Erythroblast (primary cell): ENCODE measurements at regions not wholly inside any gene's neighbourhood (a gene's known extent, or its start where the extent isn't known, plus 50 kb on each side); places are given as distances from the start of the nearest gene placed in this dataset.

Source experiments
- DNase-seq, 2 experiments: peaks; one replicate each; lab custom pipeline; 2025; lab: John Stamatoyannopoulos, UW
- GATA1 ChIP-seq: IDR thresholded peaks from 2 replicates; pipeline ENCODE4 v1.6.1; 2011; ENCODE audit warnings: low read depth, mild to moderate bottlenecking, control low read depth, low read length, moderate library complexity
- POLR2A ChIP-seq: IDR thresholded peaks from 2 replicates; pipeline ENCODE4 v1.6.1; 2011; ENCODE audit warnings: mild to moderate bottlenecking, low read length

DNA sequence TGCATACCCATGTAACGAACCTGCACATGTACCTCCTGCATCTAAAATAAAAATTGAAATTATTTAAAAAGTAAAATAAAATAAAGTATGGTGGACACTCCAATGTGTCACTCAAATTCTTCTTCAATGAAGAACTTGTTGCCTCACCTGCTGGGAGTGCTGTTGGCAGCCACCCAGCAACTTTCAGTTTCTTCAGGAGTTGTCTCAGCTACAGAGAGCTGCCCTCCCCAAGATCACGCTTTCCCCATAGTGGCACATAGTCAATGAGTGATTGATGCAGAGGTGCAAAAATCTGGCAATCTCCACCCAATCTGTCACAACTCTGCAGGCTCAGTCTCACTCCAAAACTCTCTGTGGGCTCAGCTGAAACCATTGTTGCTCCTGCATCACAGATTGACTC, 92.3 kb upstream of the C11orf87 start:
- TF ChIP-seq POLR2A (no peak), GATA1 (no peak)
- no peak for DNase-seq

- no peak for DNase-seq
- TF ChIP-seq POLR2A (no peak), GATA1 (no peak)
These were observed 83.9 kb upstream of the C11orf87 start for GRCh38 chr11:109338131-109338530.

DNA sequence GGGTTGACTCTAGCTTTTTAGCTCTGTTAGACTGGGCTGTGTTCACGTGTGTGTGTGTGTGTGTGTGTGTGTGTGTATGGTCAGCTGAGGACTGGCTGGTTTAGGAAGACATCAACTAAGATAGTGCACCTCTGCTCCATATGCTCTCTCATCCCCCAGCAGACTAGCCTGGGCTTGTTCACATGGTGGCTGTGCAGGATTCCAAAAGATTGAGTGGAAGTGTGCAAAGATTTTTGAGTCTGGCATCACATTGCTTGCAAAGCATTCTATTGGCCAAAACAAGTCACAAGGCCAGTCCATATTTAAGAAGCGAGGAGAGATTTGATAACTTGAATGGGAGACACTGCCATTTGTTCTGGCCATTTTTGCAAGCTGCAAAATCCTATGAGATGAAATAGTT, 79.7 kb upstream of the C11orf87 start:
- no peak for DNase-seq
- no peak for TF ChIP-seq GATA1

DNA sequence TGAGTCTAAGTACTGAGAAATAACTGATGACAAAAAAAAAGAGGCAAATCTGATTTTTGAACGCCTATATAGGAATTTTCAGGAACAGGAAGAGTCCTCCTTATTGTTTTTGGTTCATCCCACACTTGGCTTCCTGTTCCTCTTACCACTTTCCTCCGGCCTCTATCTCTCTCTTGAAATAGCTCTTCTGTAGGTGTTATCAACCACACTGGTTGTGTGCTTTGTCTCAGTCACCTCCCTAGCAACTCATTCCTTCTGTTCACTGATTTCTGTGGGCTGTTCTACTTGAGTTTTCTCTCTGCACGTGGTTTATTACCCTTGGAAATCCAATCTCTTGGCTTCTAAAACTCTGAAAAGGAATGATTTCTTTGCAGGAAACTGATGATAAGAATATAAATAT, 78.7 kb upstream of the C11orf87 start:
- no peak for TF ChIP-seq GATA1
- TF ChIP-seq POLR2A, result no peak

DNA sequence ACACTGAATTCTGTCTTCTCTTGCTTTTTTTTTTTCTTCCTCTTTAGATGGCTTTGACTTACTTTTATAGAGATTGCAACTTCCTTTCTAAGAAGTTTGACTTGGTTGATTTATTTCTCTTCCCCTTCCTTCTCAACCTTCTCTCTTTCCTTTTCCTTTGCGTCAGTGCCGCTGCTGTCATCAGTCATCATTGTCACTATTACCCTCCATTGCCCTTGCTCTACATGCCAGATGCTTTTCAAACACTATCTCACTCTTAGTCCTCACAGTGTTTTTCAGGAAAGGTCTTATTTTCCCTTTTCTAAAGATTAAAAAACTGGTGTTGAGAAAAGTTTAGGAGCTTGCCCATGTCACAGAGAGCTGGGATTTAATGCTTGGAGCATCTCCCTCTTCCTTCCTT, 74.7 kb upstream of the C11orf87 start:
- DNase-seq, result no peak
- TF ChIP-seq GATA1, result no peak
- no peak for TF ChIP-seq POLR2A

More for the DNA sequence above, 78.7 kb upstream of the C11orf87 start:
- no peak for DNase-seq

DNA sequence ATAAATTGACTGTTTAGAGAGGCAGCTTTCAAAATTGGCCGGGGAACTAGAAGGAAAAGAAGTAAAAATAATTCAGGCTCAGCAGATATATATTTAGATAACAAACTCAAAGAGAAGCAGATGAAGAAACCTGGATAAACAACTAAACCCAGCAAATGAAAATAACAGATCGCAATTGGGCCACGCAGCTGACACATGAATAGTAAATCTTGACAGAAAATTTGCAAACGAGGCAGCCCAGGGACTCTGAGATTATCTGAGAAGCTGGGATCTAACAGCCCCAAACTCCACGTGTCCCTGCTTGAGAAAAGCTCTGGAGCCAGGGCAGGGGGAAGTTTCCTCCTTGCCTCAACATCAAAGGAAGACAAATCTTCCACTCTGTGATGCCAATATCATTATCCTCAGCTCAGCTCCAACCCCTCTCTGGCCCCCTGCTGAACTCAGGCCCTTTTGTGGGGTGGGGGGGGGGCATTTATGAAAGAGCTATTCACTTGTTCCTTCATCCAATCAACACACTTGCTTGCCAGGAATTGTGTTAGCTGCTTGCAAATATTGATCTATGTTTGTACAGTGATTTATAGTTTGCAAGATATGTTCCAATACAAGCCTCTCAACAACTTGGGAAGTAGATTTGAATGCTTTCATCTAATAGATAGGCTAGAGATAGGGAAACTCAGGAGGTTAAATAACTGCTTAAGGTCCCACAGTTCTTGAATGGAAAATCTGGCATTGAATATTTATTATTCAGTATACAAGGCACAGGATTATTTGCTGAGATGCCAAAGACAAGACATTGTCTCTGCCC, 72.5 kb upstream of the C11orf87 start:
- no peak for DNase-seq
- TF ChIP-seq POLR2A, result no peak

DNA sequence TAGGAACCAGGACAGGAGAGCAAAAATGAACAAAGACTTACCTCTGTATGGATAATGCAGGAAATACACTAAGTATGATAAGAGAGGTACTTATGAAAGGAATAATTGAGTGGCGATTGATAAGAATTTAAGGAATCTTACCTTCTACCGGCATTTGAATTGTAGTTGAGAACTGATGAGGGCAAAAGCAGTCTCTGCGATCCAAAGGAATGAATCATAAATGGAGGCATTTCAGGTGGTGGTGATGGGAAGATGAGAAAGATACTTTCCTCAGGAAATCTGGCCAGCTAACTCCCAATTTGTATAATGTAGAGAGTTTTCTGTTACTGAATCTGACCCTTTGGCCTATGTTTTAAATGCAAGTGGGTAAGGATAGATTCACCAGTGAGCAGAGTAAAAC, 71.9 kb upstream of the C11orf87 start:
- no peak for TF ChIP-seq POLR2A
- no peak for DNase-seq

GRCh38 chr11:109362059-109362458, 59.9 kb upstream of the C11orf87 start:
- DNase-seq, result no peak

GRCh38 chr11:109363682-109364081, 58.3 kb upstream of the C11orf87 start:
- DNase-seq, result no peak
- TF ChIP-seq GATA1, result no peak
- TF ChIP-seq POLR2A, result no peak

More at GRCh38 chr11:109362059-109362458, 59.9 kb upstream of the C11orf87 start:
- TF ChIP-seq GATA1, result no peak
- TF ChIP-seq POLR2A, result no peak

GRCh38 chr11:109364851-109365250, 57.1 kb upstream of the C11orf87 start:
- TF ChIP-seq GATA1 (no peak), POLR2A (no peak)
- DNase-seq, result no peak

- TF ChIP-seq POLR2A (no peak), GATA1 (no peak)
- DNase-seq, result no peak
These were observed 50.4 kb upstream of the C11orf87 start for GRCh38 chr11:109371444-109372176.
